Skin epidermis (tissue), 12 donors: ENCODE measurements at regions not wholly inside any gene's neighbourhood (a gene's known extent, or its start where the extent isn't known, plus 50 kb on each side); places are given as distances from the start of the nearest gene placed in this dataset.

Experiments
- H3K27ac ChIP-seq, 21 experiments: fragments of 200-600 bp; sonication (generic) in 11 of 21; one replicate each; pipeline ENCODE4 v1.5.0; 2020; ENCODE audit warnings: mild to moderate bottlenecking in 3 of 21, inconsistent platforms in 2 of 21, moderate library complexity in 2 of 21
- H3K4me3 ChIP-seq, 7 experiments: fragments of 200-600 bp; sonication (generic) in 2 of 7; one replicate each; pipeline ENCODE4 v1.5.0; 2020; ENCODE audit warnings: inconsistent platforms in 2 of 7, mild to moderate bottlenecking in 2 of 7, moderate library complexity in 1 of 7

GRCh38 chr2:83747141-83747540 is 711.9 kb downstream of the SUCLG1 start:
- Histone ChIP-seq H3K4me3 (no peak overlapping the region), H3K27ac (no peak overlapping the region)

- H3K4me3 ChIP-seq = no peak overlapping the region
- H3K27ac ChIP-seq = no peak overlapping the region
Observed at GRCh38 chr2:83744855-83745254, 714.2 kb downstream of the SUCLG1 start.

DNA sequence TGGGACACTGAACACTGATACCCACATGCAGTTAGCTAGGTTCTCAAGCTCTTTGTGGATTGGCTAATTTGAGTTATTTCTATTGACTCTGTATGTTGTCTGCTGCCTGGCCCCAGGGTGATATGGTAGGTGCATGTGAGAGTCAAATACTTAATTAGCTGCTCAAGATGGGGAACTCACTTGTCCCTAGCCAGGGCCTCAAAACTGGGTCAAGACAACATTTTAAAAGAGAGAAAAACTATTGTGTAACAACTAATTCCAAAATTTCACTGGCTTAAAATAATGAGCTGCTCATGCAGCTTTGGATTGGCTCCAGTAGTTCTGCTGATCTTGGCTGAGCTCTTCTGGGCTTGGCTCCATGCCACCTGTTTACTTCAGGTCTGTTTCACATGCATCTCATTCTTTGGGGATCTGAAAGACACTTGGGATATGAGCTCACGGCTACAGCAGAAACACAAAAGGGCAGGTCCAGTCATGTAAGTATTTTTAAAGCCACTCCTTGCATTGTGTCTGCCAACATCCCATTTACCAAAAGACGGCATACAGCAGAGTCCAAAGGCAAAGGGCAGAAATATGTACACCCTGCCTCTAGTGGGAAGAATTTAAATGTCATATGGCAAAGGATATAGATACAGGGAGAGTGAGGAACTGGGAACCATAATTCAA is 716.8 kb downstream of the SUCLG1 start:
- no peak overlapping the region for H3K27ac ChIP-seq
- no peak overlapping the region for H3K4me3 ChIP-seq

- Histone ChIP-seq H3K4me3 (no peak overlapping the region), H3K27ac (no peak overlapping the region)
Observed at GRCh38 chr2:83730223-83730622, 728.9 kb downstream of the SUCLG1 start.

DNA sequence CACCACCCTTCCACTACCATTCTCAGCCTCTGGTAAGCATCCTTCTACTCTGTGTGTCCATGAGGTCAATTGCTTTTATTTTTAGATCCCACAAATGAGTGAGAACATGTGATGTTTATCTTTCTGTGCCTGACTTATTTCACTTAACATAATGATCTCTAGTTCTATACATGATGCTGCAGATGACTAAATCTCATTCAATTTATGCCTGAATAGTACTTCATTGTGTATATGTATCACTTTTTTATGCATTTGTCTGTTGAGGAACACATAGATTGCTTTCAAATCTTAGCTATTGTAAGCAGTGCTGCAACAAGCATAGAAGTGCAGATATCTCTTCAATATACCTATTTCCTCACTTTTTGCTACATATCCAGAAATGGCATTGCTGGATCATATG is 733.3 kb downstream of the SUCLG1 start:
- H3K27ac ChIP-seq = no peak overlapping the region
- no peak overlapping the region for H3K4me3 ChIP-seq

DNA sequence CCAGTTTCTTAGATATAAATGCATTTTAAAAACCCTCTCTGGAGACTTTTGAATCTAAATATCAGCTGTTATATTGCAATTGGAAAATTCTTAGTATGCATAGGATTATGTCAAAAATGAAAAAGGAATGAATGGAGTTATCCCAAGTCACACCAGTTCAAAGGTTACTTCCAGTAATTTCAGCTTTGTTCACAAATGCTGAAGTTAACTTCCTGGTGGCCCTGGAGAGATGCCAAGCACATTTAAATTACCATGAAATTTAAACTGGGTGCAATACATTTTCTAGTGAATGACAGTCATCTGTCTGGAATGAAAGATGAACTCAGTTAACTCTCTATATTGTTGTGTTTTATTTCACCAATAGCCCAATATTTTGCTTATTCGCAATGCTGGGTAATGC is 753.9 kb downstream of the SUCLG1 start:
- Histone ChIP-seq H3K4me3 (no peak overlapping the region), H3K27ac (no peak overlapping the region)

DNA sequence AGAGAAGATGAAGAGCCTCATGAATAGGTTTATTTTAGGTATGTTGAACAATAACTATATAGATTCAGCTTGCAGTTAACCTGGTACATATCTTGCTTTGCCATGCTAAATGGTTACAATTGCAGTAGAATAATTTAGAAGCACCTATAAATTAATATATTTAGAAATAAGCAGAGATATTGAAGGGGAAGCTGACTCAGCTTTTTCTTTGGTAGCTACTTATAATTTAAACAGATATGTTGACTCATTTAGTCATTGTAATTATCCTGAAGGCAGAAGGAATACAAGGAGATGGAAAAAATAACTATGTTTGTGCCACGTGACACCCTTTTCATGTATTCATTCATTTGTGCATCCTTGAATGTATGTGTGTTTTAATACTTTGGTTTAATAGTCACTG is 755.5 kb downstream of the SUCLG1 start:
- no peak overlapping the region for H3K4me3 ChIP-seq
- H3K27ac ChIP-seq = no peak overlapping the region

DNA sequence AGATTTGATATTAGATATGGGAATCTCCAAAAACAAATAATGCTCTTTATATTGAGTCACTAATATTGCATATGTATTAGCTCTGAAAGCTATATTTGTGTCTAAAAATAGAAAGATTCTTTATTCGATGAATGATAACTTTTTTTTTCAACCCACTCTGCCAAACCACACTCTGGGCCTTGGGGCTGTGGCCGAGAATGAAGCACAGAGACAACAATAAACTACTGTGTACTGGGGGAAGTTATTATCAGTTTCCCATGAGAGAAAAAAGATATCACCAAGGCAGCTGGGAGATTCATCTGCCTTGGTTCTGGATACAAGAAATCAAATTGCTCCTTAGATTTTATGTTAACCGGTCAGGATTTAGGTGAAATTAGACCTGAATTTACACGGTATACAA is 762.2 kb downstream of the SUCLG1 start:
- H3K4me3 ChIP-seq = no peak overlapping the region

GRCh38 chr2:83695530-83695929 is 763.5 kb downstream of the SUCLG1 start:
- Histone ChIP-seq H3K4me3 (no peak overlapping the region), H3K27ac (no peak overlapping the region)

More for the DNA sequence above, 762.2 kb downstream of the SUCLG1 start:
- no peak overlapping the region for H3K27ac ChIP-seq

DNA sequence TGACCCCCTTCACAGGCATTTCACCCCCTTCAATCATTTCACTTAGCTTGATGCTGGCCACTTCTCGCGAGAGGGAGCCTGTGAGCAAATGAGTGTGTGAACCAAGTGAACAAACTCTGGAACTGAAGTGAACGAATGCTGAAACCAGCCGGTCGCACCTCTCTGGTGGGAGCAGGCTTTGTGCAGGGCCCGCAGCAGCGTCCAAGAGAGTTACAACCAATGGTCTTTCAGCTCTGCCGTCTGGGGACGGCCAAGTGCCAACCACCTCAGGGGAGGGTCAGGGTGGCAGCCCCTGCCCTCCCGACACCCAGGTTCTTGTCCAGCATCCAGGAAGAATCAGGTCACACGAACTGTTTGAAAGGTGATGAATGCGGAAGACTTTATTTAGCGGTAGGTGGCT is 764.0 kb downstream of the SUCLG1 start:
- no peak overlapping the region for H3K4me3 ChIP-seq
- no peak overlapping the region for H3K27ac ChIP-seq

DNA sequence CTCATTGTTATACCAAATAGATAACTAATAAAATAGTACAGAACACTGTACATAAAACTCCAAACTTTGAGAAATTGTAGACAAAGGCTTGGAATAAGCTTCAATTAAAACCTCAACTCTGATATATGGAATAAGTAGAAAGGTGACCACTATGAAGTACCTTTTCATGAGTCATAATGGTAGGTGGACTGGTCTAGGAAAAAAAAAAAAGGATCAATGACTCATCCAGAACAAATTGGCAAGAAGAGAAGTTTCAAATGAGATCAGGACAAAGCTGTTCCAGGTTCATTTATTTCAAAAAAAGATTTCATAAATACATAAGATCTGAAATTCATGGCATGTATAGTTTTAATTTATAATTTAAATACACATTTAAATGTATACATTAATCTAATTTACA is 769.7 kb downstream of the SUCLG1 start:
- H3K4me3 ChIP-seq = no peak overlapping the region
- no peak overlapping the region for H3K27ac ChIP-seq

DNA sequence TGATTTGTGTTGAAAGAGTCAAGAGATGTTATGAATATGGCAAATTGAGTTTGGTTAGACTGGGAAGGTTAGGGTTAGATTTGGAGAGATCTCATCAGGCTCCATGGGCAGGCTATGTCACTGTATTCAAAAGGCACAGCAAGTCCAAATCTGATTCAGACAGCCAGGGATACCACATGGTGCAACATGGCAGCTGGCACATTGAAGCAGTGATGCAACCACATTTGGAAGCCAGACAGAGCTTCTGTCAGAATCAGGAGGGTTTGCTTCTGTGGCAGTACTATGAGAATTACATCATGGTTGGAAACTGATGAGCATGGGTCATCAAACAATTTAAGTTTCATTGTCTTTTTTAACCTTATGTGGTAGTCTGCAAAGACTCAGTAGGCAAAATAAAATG is 772.2 kb downstream of the SUCLG1 start:
- H3K27ac ChIP-seq = no peak overlapping the region
- no peak overlapping the region for H3K4me3 ChIP-seq

DNA sequence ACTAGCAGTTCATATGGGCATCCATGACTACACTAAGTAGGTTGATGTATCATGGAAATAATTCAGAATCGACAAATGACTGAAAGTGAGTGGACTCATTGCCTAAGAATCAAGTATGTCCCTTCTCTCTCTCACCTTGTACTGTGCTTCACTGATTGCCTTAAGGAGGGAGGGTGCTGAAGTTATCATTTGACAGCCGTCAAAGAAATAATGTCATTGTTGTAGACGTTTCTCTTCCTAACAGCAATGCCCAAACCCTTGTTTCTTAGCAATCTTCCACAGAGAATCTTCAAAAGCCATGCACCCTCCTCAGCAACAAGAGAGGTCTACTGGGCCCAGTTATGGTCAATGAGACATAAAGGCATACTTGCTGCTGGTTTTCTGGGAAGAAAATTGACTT is 785.0 kb downstream of the SUCLG1 start:
- no peak overlapping the region for H3K27ac ChIP-seq
- H3K4me3 ChIP-seq = no peak overlapping the region

GRCh38 chr2:83665894-83666293 is 793.2 kb downstream of the SUCLG1 start:
- Histone ChIP-seq H3K4me3 (no peak overlapping the region), H3K27ac (no peak overlapping the region)

DNA sequence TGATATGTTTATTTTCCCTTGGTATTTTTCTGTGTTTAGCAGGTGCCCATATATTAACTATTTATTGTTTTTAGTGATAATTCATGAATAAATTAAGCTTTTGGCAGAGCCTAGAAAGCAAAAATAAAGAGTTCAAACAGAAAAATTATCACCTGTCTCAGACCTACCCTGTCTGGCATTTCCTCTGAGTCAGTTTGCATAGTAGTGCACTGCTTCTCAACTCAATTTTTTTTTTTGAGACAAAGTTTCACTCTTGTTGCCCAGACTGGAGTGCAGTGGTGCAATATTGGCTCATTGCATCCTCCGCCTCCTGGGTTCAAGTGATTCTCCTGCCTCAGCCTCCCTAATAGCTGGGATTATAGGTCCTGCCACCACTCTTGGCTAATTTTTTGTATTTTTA is 793.9 kb downstream of the SUCLG1 start:
- Histone ChIP-seq H3K27ac (no peak overlapping the region), H3K4me3 (no peak overlapping the region)

- H3K4me3 ChIP-seq = no peak overlapping the region
- H3K27ac ChIP-seq = no peak overlapping the region
Observed at GRCh38 chr2:83661711-83662110, 797.4 kb downstream of the SUCLG1 start.

GRCh38 chr2:83654091-83654611 is 804.9 kb downstream of the SUCLG1 start:
- no peak overlapping the region for H3K4me3 ChIP-seq
- no peak overlapping the region for H3K27ac ChIP-seq

GRCh38 chr2:83650898-83651297 is 808.2 kb downstream of the SUCLG1 start:
- no peak overlapping the region for H3K27ac ChIP-seq
- no peak overlapping the region for H3K4me3 ChIP-seq

GRCh38 chr2:83650161-83650560 is 808.9 kb downstream of the SUCLG1 start:
- H3K4me3 ChIP-seq = no peak overlapping the region
- no peak overlapping the region for H3K27ac ChIP-seq

- H3K27ac ChIP-seq = no peak overlapping the region
- H3K4me3 ChIP-seq = no peak overlapping the region
Observed at GRCh38 chr2:83640506-83640905, 818.6 kb downstream of the SUCLG1 start.

DNA sequence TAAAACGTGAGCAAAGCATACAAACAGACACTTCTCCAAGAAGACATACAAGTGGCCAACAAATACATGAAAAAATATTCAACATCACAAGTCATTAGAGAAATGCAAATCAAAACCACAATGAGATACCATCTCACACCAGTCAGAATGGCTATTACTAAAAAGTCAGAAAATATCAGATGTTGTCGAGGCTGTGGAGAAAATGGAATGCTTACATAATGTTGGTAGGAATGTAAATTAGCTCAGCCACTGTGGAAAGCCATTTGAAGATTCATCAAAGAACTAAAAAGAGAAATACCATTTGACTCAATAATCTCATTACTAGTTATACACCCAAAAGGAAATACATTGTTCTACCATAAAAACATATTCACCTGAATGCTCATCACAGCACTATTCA is 825.7 kb downstream of the SUCLG1 start:
- Histone ChIP-seq H3K4me3 (no peak overlapping the region), H3K27ac (no peak overlapping the region)

DNA sequence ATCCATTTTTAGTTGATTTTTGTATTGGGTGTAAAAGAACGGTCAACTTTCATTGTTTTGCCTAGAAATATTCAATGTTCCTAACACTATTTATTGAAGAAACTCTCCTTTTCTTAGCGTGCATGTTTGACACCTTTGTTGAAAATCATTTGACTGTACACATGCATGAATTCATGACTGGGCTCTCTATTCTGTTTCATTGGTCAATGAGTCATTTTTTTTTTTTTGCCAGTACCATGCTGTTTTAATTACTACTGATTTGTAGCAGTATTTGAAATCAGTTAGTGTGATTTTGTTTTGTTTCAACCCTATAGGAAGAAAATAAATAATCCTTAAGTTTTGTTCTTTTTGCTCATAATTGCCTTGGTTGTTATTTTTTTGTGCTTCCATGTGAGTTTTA is 828.7 kb downstream of the SUCLG1 start:
- Histone ChIP-seq H3K4me3 (no peak overlapping the region), H3K27ac (no peak overlapping the region)
